K562 (cell line): ENCODE measurements at regions not wholly inside any gene's neighbourhood (a gene's known extent, or its start where the extent isn't known, plus 50 kb on each side); places are given as distances from the start of the nearest gene placed in this dataset.

ENCODE experiments used
- ATAC-seq: fragments of 200-7000 bp; cut with Tn5 transposase; 3 replicates; pipeline ENCODE4 v1.9.1; 2020; ENCODE audit warnings: moderate library complexity
- BruUV-seq: library from RNA; stranded (reverse); fragments of 400-500 nt; replicated peaks from 2 replicates; lab custom pipeline; 2021; lab: Mats Ljungman, UMichigan
- CTCF ChIA-PET: fragments of 300-600 bp; formaldehyde crosslinking; extraction: SDS; loops from one replicate; lab custom pipeline; 2021; ENCODE audit warnings: low intra/inter-chr PET ratio; lab: Yijun Ruan, JAX
- POLR2A ChIA-PET: fragments of 300-600, 350-650 bp; sonication (Branson Sonifier 250); formaldehyde crosslinking; extraction: SDS; loops from one replicate; lab custom pipeline; 2021; ENCODE audit warnings: antibody characterized with exemption, inconsistent platforms; lab: Yijun Ruan, JAX
- DNase-seq, 4 experiments: peaks; one replicate each; pipeline versions ENCODE4 v3.0.0 to v3.0.0-alpha.2; 2011 to 2018; ENCODE audit warnings: low spot score in 3 of 4, mixed read lengths in 3 of 4; ENCODE audit errors: extremely low read depth in 1 of 4
- FAIRE-seq: peaks from 2 replicates; lab custom pipeline; 2011; peaks lifted over from hg19 to GRCh38; lab: Jason Lieb, UNC
- H2AFZ ChIP-seq: 2 replicates; pipeline ENCODE4 v1.6.0; 2011; ENCODE audit warnings: low read depth, low read length, control low read depth, inconsistent platforms
- H3K27ac ChIP-seq: fragments of 200-600 bp; 3 replicates; pipeline ENCODE4 v1.8.0; 2011; ENCODE audit warnings: low read depth, mild to moderate bottlenecking, control low read depth, inconsistent platforms, low read length, moderate library complexity, mixed read lengths; ENCODE audit errors: extremely low read depth
- H3K27me3 ChIP-seq, 2 experiments: fragments of 300-600 bp in 1 of 2; 2 replicates in 1 of 2; 3 replicates in 1 of 2; pipeline versions ENCODE4 v1.6.0 to v1.8.0; 2011; ENCODE audit warnings: inconsistent platforms in 2 of 2, low read length in 2 of 2, mild to moderate bottlenecking in 1 of 2, mixed read lengths in 1 of 2, moderate library complexity in 1 of 2; ENCODE audit not compliant: control insufficient read depth in 2 of 2, insufficient read depth in 2 of 2
- H3K36me3 ChIP-seq: fragments of 300-600 bp; 3 replicates; pipeline ENCODE4 v1.8.0; 2011; ENCODE audit warnings: mild to moderate bottlenecking, low read length, inconsistent platforms; ENCODE audit not compliant: control insufficient read depth, insufficient read depth
- H3K4me1 ChIP-seq, 2 experiments: fragments of 200-600 bp in 1 of 2; replicated peaks in 1 of 2; 2 replicates in 1 of 2; 3 replicates in 1 of 2; pipeline versions ENCODE4 v1.5.1 to v1.8.0; 2011; ENCODE audit warnings: inconsistent platforms in 2 of 2, low read length in 2 of 2, mild to moderate bottlenecking in 1 of 2, mixed read lengths in 1 of 2, moderate library complexity in 1 of 2; ENCODE audit not compliant: control insufficient read depth in 2 of 2, insufficient read depth in 2 of 2
- H3K4me2 ChIP-seq: 2 replicates; pipeline ENCODE4 v1.6.1; 2011; ENCODE audit warnings: low read length, control low read depth, inconsistent platforms, mixed read lengths; ENCODE audit not compliant: insufficient read depth
- H3K4me3 ChIP-seq: fragments of 200-600 bp; sonication (generic), shearing (Covaris generic); 2 replicates; pipeline ENCODE4 v1.5.1; 2016; ENCODE audit warnings: control low read depth, inconsistent platforms
- H3K79me2 ChIP-seq: fragments of 200-600 bp; 3 replicates; pipeline ENCODE4 v1.8.0; 2011; ENCODE audit warnings: low read length, inconsistent platforms; ENCODE audit not compliant: control insufficient read depth, insufficient read depth
- H3K9ac ChIP-seq, 2 experiments: 2 replicates each; pipeline versions ENCODE4 v1.6.0 to v1.6.1; 2011; ENCODE audit warnings: low read depth in 2 of 2, low read length in 2 of 2, control low read depth in 1 of 2, inconsistent platforms in 1 of 2, mild to moderate bottlenecking in 1 of 2, mixed read lengths in 1 of 2; ENCODE audit not compliant: insufficient read depth in 1 of 2
- H3K9me1 ChIP-seq: one replicate; pipeline ENCODE4 v1.6.0; 2011; ENCODE audit warnings: inconsistent platforms, mild to moderate bottlenecking, low read length, moderate library complexity; ENCODE audit not compliant: control insufficient read depth, insufficient read depth
- H3K9me3 ChIP-seq: replicated peaks from 2 replicates; pipeline ENCODE4 v1.5.1; 2011; ENCODE audit warnings: low read depth, low read length, inconsistent platforms; ENCODE audit not compliant: control insufficient read depth, insufficient read depth
- H4K20me1 ChIP-seq: replicated peaks from 2 replicates; pipeline ENCODE4 v1.6.1; 2011; ENCODE audit warnings: low read length, inconsistent platforms, mixed read lengths; ENCODE audit not compliant: control insufficient read depth, insufficient read depth
- ARID3A ChIP-seq: IDR thresholded peaks from 2 replicates; pipeline ENCODE4 v1.6.1; 2012; ENCODE audit warnings: low read depth, low read length, improper control_type of control experiment, borderline replicate concordance
- KLF10 ChIP-seq: fragments of 250-450 bp; sonication (Bioruptor Pico); IDR thresholded peaks from 2 replicates; pipeline ENCODE4 v1.6.1; 2021; ENCODE audit warnings: matching md5 sums
- MCM3 ChIP-seq: fragments of 450-650 bp; IDR thresholded peaks from 2 replicates; pipeline ENCODE4 v1.6.1; 2016
- NEUROD1 ChIP-seq: fragments of 150-350 bp; IDR thresholded peaks from 2 replicates; pipeline ENCODE4 v1.6.1; 2014; ENCODE audit warnings: borderline replicate concordance, low read length, low read depth; ENCODE audit not compliant: partially characterized antibody
- ZNF239 ChIP-seq: fragments of 250-450 bp; sonication (Bioruptor Pico); IDR thresholded peaks from 2 replicates; pipeline ENCODE4 v1.4.0; 2020; ENCODE audit warnings: mild to moderate bottlenecking
- ZNF408 ChIP-seq: fragments of 250-450 bp; sonication (Bioruptor Pico); IDR thresholded peaks from 2 replicates; pipeline ENCODE4 v1.4.0; 2020; ENCODE audit warnings: low read depth, mild to moderate bottlenecking, moderate library complexity
- WGBS: fragments of 100-300 bp; shearing (Covaris generic); methylation state at CpG from one replicate; pipeline ENCODE4 v1.1.6; 2016; ENCODE audit warnings: low coverage, mixed read lengths; ENCODE audit not compliant: insufficient coverage; ENCODE audit errors: missing lambda C conversion rate; 5-methylcytosine and 5-hydroxymethylcytosine counted together
- in situ Hi-C: fragments of 300-500 bp; cut with MboI; formaldehyde crosslinking; loops from 4 replicates; pipeline ENCODE4 v1.15.0; 2018; ENCODE audit warnings: inconsistent platforms, mixed read lengths
- intact Hi-C: fragments of 100-400 bp; cut with micrococcal nuclease; formaldehyde crosslinking; loops from 2 replicates; pipeline ENCODE4 v1.14.2; 2022

GRCh38 chr6:3532296-3532916 is 75.6 kb upstream of the SLC22A23 start:
- 0% methylated on average over 5 of the region's 5 CpGs for WGBS
- CTCF ChIA-PET = no interaction called here
- Histone ChIP-seq H3K36me3 (no peaks in the 10 kb centered on the region), H3K4me1 (no peaks in the 10 kb centered on the region), H3K9me3 (no peaks in the 10 kb centered on the region), H4K20me1 (0 out of 2 replicates have a peak, but pooled peaks cover 2% of the 10 kb centered on the region), H3K79me2 (no peaks in the 10 kb centered on the region), H2AFZ (no peak overlapping the region), H3K9me1 (no peaks in the 10 kb centered on the region), H3K4me3 (no peak overlapping the region), H3K4me2 (no peak overlapping the region), H3K27ac (no peak overlapping the region), H3K9ac (no peak overlapping the region), H3K27me3 (peaks cover 51 to 74% of the 10 kb centered on the region in 2 experiments)
- FAIRE-seq = no peak
- no peak for TF ChIP-seq MCM3
- TF ChIP-seq ZNF239 (CRISPR knock-in tag) = no peak
- no peak for TF ChIP-seq KLF10 (CRISPR knock-in tag)
- no peak for ATAC-seq
- DNase-seq = no peak
- no TSS peak for BruUV-seq
- POLR2A ChIA-PET = no interaction called here
- in situ Hi-C loops (no loop called here), intact Hi-C loops (no loop called here)

DNA sequence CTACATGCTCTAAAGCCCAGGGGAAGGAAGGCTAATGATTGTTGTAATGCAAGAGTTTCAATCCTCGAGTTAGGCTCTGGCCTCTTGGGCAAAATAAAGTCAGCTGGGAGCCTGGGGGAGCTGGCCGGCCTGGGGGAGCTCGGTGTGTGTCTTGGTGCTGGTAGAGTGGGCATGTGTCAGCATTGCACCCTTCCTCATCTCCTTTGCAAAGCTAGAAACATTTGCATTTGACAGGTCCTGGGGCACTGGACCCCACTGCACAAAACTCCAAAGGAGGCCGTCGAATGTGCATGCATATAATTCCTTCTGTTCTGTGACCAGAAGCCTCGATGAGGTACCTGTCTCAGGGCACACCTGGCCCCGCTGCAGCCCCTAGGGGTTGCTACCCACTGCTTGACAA is 74.6 kb upstream of the SLC22A23 start:
- WGBS = 1% methylated on average over 7 of the region's 7 CpGs
- BruUV-seq = no TSS peak
- Histone ChIP-seq H3K4me2 (no peak overlapping the region), H3K79me2 (no peaks in the 10 kb centered on the region), H3K9me1 (no peaks in the 10 kb centered on the region), H2AFZ (no peak overlapping the region), H3K9me3 (no peaks in the 10 kb centered on the region), H3K27me3 (peaks cover 49 to 74% of the 10 kb centered on the region in 2 experiments), H4K20me1 (0 out of 2 replicates have a peak, but pooled peaks cover 2% of the 10 kb centered on the region), H3K9ac (no peak overlapping the region), H3K4me1 (no peaks in the 10 kb centered on the region), H3K27ac (no peak overlapping the region), H3K36me3 (no peaks in the 10 kb centered on the region), H3K4me3 (no peak overlapping the region)
- intact Hi-C loops (no loop called here), in situ Hi-C loops (no loop called here)
- no peak for FAIRE-seq
- TF ChIP-seq ARID3A = no peak
- no peak for TF ChIP-seq ZNF408 (CRISPR knock-in tag)
- TF ChIP-seq NEUROD1 = no peak
- ATAC-seq = no peak
- CTCF ChIA-PET = no interaction called here
- no peak for DNase-seq
- POLR2A ChIA-PET = no interaction called here
